Activated CD4-positive, alpha-beta T cell treated with anti-CD3 and anti-CD28 coated beads for 4 hours (primary cell): ENCODE measurements at regions not wholly inside any gene's neighbourhood (a gene's known extent, or its start where the extent isn't known, plus 50 kb on each side); places are given as distances from the start of the nearest gene placed in this dataset.
A peak's percentile ranks its signal among the peaks of the same experiment; 100 is the strongest.

Experiments
- DNase-seq, 2 donors: peaks; one replicate each; pipeline ENCODE4 v3.0.0-alpha.2; 2020

DNA sequence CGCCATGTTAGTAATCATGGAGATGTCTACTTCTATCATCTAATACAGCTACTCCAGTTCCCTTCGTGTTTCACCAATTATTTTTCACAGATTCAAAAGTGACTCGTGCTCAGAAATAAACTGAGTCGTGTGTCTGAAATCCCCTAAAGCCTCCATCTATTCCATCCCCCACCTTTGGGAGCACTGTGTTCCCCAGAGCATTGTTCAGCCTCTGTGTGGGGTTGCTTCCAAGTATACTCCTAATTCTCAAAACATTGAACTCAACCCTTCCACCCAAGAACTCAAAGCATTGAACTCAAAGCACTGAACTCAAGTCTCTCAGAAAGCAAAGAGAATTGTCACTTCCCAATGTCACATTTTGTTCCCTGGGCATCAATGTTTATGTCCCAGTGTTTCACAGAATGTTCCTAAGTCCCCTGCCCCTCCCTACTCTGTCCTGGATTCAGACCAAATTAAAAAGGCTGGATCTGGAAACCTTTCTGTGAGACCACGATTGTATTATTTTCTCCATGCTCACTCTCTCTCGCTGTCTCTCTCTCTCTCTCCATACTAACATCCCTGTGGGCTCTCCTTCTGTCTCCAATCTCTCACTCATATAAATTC is 138.5 kb upstream of the QRFPR start:
- DNase-seq: no peak

DNA sequence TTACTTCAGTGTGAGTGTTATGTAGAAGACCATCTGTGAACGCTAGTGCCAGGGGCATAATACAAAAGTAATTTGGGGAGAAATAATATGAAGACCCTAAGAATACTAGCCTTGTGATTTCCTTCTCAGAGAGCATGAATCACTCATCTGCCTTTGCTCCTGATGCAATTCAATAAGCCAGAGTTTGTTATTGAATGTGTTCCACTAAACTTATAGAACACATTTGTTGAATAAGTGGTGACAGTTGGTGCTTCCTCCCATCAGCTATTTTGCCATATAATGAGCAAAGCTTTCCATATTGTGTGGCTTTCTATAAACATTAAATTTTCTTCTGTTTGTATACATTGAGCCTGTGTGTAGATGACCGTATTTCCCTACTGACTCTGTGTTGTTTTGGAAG is 136.4 kb upstream of the QRFPR start:
- no peak for DNase-seq

- DNase-seq: no peak
Measured at GRCh38 chr4:121514443-121514842, 133.6 kb upstream of the QRFPR start.

DNA sequence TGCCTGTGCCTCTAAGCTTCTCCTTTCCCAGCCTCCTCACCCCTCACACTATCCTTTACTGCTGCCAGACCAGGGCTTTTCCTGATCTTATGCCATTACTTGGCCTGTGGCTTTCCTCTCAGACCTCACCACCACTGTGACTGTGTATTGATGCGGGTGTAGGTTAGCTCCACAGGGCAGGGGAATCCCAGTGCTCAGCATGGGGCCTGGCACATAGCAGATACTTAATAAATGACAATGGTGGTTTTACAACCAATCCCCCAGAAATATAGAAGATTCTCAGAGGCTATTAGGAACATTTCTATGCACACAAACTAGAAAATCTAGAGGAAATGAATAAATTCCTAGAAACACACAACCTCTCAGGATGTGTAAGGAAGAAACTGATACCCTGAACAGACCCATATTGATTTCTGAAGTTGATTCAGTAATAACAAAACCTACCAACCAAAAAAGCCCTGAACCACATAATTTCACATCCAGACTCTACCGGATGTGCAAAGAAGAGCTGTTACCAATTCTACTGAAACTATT is 129.6 kb upstream of the QRFPR start:
- DNase-seq: no peak

DNA sequence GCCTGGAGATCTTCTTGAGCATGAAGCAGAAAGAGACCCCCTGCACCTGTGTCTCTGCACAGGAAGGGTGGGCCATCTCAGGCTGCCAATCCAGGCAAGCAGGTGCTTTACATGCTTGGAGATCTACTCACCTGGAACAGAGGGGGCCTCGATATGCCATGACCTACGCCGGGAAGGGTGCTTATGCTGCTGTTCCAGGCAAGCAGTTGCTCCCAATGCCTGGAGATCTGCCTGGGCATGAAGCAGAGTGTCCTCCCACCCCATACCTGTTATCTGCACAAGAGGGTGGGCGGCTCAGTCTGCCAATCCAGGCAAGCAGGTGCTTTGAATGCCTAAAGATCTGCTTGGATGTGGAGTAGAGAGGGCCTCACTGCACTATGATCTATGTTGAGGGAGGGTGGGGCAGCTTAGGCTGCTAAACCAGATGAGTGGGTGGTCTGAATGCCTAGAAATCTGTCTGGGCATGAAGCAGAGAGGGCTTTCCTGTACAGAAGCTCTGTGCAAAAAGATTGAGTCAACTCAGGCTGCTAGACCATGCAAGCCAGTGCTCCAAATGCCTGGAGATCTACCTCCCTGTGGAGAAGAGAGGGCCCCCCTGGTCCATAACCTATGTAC is 104.5 kb upstream of the QRFPR start:
- DNase-seq: no peak

DNA sequence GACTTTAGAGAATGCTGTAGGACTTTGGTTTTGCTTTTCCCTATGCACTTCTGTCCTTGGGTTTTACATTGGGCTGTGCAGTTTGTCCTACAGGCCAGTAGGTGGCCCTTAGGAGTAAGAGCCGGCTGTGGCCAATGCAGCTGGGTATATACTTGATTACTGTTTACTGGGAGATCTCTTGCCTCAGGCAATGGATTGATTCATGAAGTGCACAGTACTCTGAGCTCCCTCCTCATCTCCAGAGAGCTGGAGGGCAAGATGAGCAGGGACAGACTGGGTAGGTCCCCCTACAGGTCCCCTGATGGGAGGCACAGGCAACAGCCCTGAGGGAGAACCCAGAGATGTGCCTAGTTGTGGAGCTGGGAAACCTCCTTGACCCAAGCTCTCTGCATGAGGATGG is 103.8 kb upstream of the QRFPR start:
- DNase-seq: no peak

DNA sequence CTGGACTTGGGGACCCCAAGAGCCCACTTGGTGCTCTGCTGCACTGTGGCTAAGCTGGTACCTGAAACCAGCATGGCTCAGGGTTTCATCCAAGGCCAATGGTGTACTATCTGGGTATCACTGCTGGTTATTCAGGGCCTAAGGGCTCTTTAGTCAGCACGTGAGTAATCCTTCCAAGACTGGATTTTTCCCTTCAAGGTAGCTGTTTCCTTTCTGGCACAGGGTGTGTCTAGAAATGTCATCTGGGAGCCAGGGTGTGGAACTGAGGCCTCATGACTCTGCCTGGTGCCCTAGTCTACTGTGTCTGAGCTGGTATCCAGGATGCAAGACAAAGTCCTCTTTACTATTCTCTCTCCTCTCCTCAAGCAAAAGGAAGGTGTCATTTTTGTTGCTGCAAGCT is 99.0 kb upstream of the QRFPR start:
- no peak for DNase-seq

- no peak for DNase-seq
Measured at GRCh38 chr4:121477480-121477879, 96.7 kb upstream of the QRFPR start.

DNA sequence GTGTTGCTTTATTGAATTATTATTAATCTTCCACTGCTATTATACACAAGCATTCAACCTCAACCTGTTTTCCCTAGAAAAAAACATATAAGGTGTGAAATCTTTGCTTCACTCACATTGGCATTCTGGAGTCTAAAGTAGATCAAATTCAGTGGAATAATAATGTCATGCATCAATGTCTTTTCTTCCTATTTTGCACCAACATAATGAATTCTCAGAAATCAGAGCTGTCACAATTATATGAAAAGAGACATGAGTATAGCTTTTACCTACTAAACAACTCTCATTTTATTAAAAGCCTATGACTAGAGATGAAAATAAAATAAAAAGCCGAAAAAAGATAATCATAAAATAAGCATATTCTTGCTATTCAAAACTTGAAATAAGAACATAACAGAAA is 96.3 kb upstream of the QRFPR start:
- DNase-seq: no peak

GRCh38 chr4:121472937-121473721 is 92.3 kb upstream of the QRFPR start:
- DNase-seq: no peak

DNA sequence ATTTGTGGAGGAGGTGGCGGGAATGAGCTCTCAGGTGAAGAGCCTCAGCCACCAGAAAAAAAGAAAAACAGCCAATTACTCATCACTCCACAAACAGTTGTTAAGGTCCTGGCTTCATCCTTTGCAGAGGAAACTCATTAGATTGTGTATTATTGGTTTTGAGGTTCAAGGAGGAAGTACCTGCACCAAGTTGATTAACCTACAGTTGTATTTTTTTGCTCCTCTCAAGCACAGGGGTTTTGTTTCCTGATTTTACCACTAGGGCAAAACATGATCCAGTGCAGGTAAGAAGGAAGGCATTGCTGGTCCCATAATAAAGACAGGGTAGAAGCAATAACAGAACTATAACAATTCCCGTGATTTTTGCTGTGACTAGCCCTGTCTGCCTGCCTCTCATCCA is 84.0 kb upstream of the QRFPR start:
- DNase-seq: no peak

DNA sequence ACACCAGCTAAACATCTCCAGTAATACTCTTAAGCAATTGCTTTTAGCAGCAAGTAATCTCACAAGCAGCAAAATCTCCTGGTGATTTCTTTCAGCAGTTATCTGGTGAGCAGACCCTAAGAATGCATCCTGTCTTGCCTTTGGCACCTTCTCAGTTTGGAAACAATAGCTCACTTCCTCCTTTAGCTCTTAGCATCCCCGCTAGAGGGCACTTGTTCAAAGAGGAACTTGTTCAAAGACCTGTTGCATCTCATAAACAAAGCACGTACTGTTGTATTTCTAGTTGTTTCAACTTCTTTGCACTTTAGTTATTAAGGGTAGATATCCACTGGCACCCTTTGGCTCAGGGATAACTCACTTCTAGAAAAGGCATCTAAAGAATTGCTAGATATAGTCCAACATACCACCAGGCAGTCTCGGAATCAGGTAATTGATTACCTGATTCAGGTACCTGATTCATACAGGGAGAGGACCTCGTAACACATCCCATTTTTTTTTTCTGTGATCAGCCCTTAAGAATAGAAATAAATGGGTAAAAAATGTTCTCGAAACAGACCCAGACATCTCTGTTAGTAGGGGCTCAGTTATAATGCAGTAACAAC is 81.9 kb upstream of the QRFPR start:
- DNase-seq: peak in 1 of 2 donors; percentile 32

DNA sequence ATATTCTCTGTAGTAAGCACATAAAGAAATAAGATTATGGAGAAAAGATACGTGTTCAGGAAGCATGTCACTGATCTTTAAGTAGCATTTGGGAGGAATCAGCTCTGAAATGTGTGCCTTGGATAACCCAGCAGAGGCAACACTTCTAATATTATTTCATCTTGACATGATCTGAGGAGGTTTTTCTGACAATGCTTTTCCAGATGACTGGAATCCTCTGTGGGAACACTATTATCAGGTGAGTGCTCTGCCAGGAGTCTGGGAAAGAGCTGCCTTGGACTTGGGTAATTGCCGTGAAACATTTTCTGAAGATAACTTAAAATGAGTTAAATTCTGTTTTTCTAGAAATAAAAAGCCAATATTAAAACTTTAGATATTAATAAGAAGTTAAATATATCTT is 78.2 kb upstream of the QRFPR start:
- DNase-seq: no peak

DNA sequence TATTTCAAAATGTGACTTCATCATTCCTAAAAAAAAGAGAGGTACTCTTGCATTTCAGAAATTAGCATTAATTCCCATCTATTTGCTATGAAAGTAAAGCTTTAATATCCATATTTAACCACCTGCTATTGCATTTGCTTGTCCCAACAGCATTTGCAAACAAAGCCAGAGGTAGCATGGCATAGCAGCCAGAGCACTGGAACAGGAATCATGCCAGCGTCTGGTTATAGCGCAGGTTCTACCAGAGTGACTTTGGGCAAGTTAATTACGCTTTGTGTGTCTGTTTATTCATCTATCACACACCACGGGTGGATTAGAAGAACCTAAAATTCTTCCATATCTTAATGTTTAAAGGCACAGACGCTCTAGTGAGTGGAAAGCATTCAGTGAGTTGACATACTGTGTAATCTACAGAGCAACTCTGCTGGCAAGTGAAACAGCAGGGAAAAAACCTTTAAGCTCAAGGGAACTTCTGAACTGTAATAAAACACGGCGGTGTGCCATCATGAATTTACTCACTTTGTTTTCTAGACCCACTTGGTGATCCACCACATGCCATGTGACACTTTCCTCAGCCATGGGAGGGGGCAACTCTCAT is 76.6 kb upstream of the QRFPR start:
- no peak for DNase-seq

GRCh38 chr4:121455285-121455684 is 74.5 kb upstream of the QRFPR start:
- no peak for DNase-seq

DNA sequence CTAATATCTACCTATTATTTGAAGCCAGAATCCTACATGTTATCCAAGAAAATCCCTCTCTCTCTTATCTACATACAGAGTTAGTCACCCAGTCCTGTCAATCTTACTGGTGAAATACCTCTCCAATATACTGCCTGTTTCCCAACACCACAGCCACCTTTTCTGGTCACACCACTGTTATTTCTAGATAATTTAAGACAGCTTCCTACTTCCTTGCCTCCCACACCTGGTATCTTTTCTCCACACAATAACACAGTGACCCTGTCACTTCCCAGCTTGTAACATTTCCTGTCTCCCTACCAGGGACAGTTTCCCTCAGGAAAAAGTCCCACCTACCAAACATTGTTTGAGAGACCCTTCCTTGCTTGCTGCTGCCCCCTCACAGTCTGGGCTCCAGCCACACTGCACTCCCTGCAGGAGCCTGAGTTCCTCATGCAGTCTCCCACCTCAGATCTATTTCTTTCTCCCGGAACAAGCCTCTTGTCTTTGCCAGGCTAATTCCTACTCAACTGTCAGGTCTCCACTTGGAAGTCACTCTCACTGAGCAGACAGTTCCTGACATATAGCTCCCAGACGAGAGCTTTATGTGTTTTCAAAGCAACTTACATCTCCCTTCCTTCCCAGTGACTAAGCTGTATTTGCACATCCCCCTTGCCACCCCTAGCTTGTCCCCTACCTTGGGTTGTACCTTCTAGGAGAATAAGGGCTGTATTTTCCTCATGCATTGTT is 73.6 kb upstream of the QRFPR start:
- DNase-seq: no peak

GRCh38 chr4:121451310-121451709 is 70.5 kb upstream of the QRFPR start:
- DNase-seq: no peak

DNA sequence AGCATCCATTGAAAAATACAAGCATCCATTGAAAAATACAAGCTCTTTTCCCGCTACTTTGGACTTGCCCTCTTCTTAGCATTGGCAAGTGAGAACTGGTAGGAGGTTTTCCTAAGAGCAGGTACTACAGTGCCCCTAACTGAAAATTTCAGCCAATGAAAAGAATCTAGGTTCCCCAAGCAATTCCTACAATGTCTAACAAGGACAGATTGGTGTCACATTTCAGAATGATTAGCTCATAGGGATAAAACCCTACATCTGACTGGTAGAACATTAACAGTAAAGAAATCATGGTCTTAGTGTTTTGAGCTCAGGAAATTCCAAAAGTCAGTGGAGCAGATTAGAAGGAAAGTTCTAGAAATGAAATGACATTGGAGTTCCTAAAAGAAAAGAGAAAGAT is 68.6 kb upstream of the QRFPR start:
- no peak for DNase-seq

- no peak for DNase-seq
Measured at GRCh38 chr4:121448231-121448630, 67.4 kb upstream of the QRFPR start.

- DNase-seq: no peak
Measured at GRCh38 chr4:121439669-121440068, 58.9 kb upstream of the QRFPR start.
